Epithelial cell of proximal tubule (primary cell): ENCODE measurements at regions not wholly inside any gene's neighbourhood (a gene's known extent, or its start where the extent isn't known, plus 50 kb on each side); places are given as distances from the start of the nearest gene placed in this dataset.

Source experiments
- DNase-seq: peaks from one replicate; pipeline ENCODE4 v3.0.0-alpha.2; 2011; ENCODE audit warnings: low read depth
- H3K4me3 ChIP-seq: 2 replicates; pipeline ENCODE4 v1.5.1; 2011; ENCODE audit warnings: low read depth, mild to moderate bottlenecking, low read length
- TF ChIP-seq, protein P1 (sequence below): conservative IDR thresholded peaks from 2 replicates; pipeline ENCODE4 v1.5.1; 2012; ENCODE audit warnings: low read depth, mild to moderate bottlenecking, low read length

DNA sequence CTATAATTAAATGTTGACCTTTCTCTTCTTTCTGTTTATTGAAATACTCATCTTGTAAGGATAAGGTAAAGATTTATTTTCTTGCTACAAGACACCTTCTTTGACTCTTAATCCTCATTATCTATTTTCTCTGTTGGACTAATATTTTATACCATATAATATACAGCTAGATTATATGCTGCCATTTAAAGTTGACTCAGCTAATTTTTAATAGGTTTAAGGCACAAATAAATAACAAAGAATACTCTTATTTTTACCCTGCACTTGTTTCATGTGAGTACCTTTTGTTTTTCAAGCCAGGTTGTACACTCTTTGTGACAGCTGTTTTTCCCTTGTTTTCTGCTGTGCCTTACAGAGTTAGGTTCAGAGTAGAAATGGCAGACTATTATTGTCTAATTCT is 83.9 kb upstream of the ASCC3 start:
- no peak for DNase-seq
- H3K4me3 ChIP-seq: no peak overlapping the region
- TF ChIP-seq, protein P1, sequence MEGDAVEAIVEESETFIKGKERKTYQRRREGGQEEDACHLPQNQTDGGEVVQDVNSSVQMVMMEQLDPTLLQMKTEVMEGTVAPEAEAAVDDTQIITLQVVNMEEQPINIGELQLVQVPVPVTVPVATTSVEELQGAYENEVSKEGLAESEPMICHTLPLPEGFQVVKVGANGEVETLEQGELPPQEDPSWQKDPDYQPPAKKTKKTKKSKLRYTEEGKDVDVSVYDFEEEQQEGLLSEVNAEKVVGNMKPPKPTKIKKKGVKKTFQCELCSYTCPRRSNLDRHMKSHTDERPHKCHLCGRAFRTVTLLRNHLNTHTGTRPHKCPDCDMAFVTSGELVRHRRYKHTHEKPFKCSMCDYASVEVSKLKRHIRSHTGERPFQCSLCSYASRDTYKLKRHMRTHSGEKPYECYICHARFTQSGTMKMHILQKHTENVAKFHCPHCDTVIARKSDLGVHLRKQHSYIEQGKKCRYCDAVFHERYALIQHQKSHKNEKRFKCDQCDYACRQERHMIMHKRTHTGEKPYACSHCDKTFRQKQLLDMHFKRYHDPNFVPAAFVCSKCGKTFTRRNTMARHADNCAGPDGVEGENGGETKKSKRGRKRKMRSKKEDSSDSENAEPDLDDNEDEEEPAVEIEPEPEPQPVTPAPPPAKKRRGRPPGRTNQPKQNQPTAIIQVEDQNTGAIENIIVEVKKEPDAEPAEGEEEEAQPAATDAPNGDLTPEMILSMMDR: no peak

DNA sequence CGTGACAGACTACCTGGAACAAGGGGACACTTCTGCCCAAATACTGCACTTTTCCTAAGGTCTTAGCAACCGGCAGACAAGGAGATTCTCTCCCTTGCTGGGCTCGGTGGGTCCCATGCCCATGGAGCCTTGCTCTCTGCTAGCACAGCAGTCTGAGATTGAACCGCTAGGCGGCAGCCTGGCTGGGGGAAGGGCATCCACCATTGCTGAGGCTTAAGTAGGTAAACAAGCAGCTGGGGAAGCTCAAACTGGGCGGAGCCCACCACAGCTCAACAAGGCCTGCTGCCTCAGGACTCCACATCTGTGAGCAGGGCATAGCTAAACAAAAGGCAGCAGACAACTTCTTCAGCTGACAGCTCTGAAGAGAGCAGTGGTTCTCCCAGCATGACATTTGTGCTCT is 87.8 kb upstream of the ASCC3 start:
- H3K4me3 ChIP-seq: no peak overlapping the region
- no peak for DNase-seq
- TF ChIP-seq, protein P1: no peak

DNA sequence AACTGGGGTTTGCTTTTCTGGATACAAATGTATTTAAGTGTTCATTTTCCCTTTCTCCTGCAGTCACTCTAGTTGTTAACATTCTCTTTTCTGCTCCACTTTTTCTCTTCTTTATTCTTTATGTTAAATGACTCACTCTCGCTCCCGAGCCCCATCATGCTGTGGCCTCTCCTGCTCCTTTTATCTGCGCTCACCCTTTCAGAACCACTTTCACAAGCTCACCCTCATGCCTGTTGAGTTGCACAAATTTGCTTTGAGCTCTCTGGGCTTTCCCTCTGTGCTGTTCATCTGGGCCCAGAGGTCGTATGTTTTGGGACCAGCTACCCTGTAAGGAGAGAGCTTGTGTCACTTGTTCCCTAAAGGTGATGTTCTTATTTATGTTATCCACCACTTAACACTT is 98.1 kb upstream of the ASCC3 start:
- TF ChIP-seq, protein P1: no peak
- no peak overlapping the region for H3K4me3 ChIP-seq
- DNase-seq: no peak

DNA sequence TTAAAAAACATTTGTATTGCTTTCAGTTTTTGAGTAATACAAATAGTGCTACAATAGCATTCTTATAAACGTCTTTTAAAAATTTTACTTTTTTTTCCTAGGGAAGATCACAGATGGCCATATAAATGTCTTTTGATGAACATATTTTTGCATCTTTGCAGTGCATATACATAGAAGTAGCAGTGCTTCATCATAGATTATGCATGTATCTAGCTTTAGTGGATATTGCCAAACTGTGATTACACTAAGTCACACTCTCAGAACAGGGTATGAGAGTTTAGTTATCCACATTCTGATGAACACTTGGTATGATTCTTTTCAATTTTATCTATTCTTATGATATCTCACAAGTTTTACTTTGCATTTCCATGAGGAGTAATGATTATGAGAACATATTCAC is 99.8 kb upstream of the ASCC3 start:
- no peak overlapping the region for H3K4me3 ChIP-seq
- no peak for DNase-seq
- TF ChIP-seq, protein P1: no peak

DNA sequence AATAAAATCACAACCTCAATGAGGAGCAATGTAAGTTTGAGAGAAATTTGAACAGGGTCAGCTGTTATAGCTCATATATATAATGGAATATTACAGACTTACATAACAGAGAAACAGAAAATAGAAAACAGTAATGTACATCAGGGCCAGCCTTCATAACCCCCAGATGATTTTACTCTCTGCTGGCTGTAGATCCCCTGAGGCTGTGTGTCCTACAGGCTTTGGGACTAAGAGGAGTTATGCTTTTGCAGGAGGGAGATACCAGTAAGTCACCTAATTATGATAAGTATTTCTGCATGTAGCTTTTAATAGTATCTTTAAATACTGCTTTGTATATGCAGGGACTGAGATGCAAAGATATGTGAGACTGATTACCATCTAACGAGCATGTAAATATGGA is 105.8 kb upstream of the ASCC3 start:
- TF ChIP-seq, protein P1: no peak
- no peak overlapping the region for H3K4me3 ChIP-seq
- DNase-seq: no peak

DNA sequence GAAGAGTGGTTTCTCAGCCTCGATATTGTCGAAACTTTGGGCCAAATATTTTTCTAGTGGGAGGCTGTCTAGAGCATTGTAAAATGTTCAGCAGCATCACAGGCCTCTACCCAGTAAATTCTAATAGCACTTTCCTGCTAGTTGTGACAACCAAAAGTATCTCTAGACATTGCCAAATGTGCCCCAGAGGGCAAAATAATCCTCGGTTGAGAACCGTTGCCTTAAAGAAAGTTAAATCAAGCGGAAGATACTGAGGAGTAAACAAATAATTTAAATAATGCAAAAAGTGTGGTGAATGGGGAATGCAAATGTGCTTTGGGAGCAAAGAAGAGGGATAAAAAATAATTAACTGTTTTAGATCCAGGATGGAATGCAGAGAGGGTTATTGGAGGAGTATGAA is 106.4 kb upstream of the ASCC3 start:
- TF ChIP-seq, protein P1: no peak
- no peak for DNase-seq
- no peak overlapping the region for H3K4me3 ChIP-seq

DNA sequence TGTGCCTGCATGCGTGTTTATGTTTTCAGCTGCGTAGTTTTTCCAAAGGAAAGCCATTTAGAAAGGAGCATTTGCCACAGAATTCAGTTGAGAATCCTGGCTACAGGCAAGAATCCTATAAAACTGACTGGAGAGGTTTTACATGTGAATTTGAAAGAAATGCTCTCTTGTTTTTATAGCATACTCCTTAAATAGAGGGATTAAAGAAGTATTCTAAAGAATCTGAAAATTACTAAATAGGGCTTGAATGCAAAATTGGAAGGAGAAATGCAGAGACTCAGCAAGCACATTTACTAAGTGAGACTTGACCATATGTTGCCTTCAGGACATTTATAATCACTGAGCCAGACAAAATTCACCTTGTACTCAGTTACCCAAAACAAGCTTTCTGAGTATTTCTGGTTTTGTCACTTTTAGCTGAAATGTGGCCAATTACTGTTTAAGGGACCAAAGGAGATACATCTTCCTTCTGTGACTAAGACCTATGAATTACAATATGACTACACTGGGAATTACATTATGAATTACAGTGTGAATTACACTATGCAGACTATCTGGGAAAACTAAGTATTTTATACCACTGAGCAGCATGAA is 107.4 kb upstream of the ASCC3 start:
- TF ChIP-seq, protein P1: no peak
- DNase-seq: no peak
- no peak overlapping the region for H3K4me3 ChIP-seq
